ENCODE measurements at regions not wholly inside any gene's neighbourhood (a gene's known extent, or its start where the extent isn't known, plus 50 kb on each side); places are given as distances from the start of the nearest gene placed in this dataset.

GRCh38 chr3:5813521-5813920 is 626.0 kb downstream of the EDEM1 start:
- Histone ChIP-seq H2BK12ac (ENCODE audit: low read length) (no peak overlapping the region), H3K27me3 (ENCODE audit: control insufficient read depth in 3 of 3, insufficient read depth in 3 of 3, low read depth in 1 of 3, low read length in 3 of 3) (no peaks in the 10 kb centered on the region), H3K18ac (ENCODE audit: low read length) (no peak overlapping the region), H4K8ac (ENCODE audit: low read depth, low read length) (no peak overlapping the region), H3K4me1 (ENCODE audit: control insufficient read depth in 2 of 2, insufficient read depth in 1 of 2, low read depth in 1 of 2, low read length in 2 of 2) (peaks cover 0 to 8% of the 10 kb centered on the region in 2 donors), H3K36me3 (replicated peaks in 1 of 2; ENCODE audit: control insufficient read depth in 2 of 2, insufficient read depth in 2 of 2, low read length in 2 of 2) (no peaks in the 10 kb centered on the region), H3K9ac (ENCODE audit: low read depth, low read length, poor library complexity) (no peak overlapping the region), H3K4me2 (ENCODE audit: insufficient read depth, low read length, poor library complexity, severe bottlenecking) (no peak overlapping the region), H3K23ac (ENCODE audit: low read depth, low read length, poor library complexity) (no peak overlapping the region), H3K4me3 (ENCODE audit: low read length in 2 of 2) (no peak overlapping the region), H3K79me1 (ENCODE audit: low read depth, low read length) (no peaks in the 10 kb centered on the region), H2BK5ac (ENCODE audit: low read length) (no peak overlapping the region), H3K9me3 (replicated peaks in 1 of 2; ENCODE audit: control insufficient read depth in 2 of 2, insufficient read depth in 1 of 2, low read depth in 1 of 2, low read length in 2 of 2) (no peaks in the 10 kb centered on the region), H2BK120ac (ENCODE audit: low read depth, low read length) (no peak overlapping the region), H3K14ac (ENCODE audit: low read length) (no peak overlapping the region), H3K27ac (replicated peaks; ENCODE audit: low read length) (no peak overlapping the region), H2AFZ (ENCODE audit: low read length) (no peak overlapping the region), H4K91ac (ENCODE audit: low read depth, low read length, poor library complexity) (no peak overlapping the region), H2BK15ac (ENCODE audit: low read length) (no peak overlapping the region), H2AK5ac (ENCODE audit: low read depth, low read length) (no peak overlapping the region), H3K4ac (ENCODE audit: low read length) (no peak overlapping the region)
- DNase-seq (ENCODE audit: low spot score): no peak
- no CpG with 5 or more reads among the region's 2 CpGs for WGBS, 2 donors (ENCODE audit: extremely low coverage in 2 of 2, insufficient read length in 2 of 2, insufficient replicate concordance in 1 of 2)

GRCh38 chr3:5822843-5823242 is 635.3 kb downstream of the EDEM1 start:
- H3K79me1 ChIP-seq (ENCODE audit: low read depth, low read length): no peaks in the 10 kb centered on the region
- no peaks in the 10 kb centered on the region for H3K27me3 ChIP-seq (ENCODE audit: control insufficient read depth in 3 of 3, insufficient read depth in 3 of 3, low read depth in 1 of 3, low read length in 3 of 3)
- H3K4me1 ChIP-seq (ENCODE audit: control insufficient read depth in 2 of 2, insufficient read depth in 1 of 2, low read depth in 1 of 2, low read length in 2 of 2): no peaks in the 10 kb centered on the region
- H3K4ac ChIP-seq (ENCODE audit: low read length): no peak overlapping the region
- H2BK12ac ChIP-seq (ENCODE audit: low read length): no peak overlapping the region
- H3K27ac ChIP-seq (replicated peaks; ENCODE audit: low read length): no peak overlapping the region
- H2AK5ac ChIP-seq (ENCODE audit: low read depth, low read length): no peak overlapping the region
- H2AFZ ChIP-seq (ENCODE audit: low read length): no peak overlapping the region
- H3K18ac ChIP-seq (ENCODE audit: low read length): no peak overlapping the region
- DNase-seq (ENCODE audit: low spot score): no peak
- no peak overlapping the region for H4K8ac ChIP-seq (ENCODE audit: low read depth, low read length)
- no peak overlapping the region for H3K4me2 ChIP-seq (ENCODE audit: insufficient read depth, low read length, poor library complexity, severe bottlenecking)
- no peak overlapping the region for H3K14ac ChIP-seq (ENCODE audit: low read length)
- H3K9ac ChIP-seq (ENCODE audit: low read depth, low read length, poor library complexity): no peak overlapping the region
- H3K36me3 ChIP-seq (replicated peaks in 1 of 2; ENCODE audit: control insufficient read depth in 2 of 2, insufficient read depth in 2 of 2, low read length in 2 of 2): no peaks in the 10 kb centered on the region
- H2BK120ac ChIP-seq (ENCODE audit: low read depth, low read length): no peak overlapping the region
- no peak overlapping the region for H4K91ac ChIP-seq (ENCODE audit: low read depth, low read length, poor library complexity)
- H3K9me3 ChIP-seq (replicated peaks in 1 of 2; ENCODE audit: control insufficient read depth in 2 of 2, insufficient read depth in 1 of 2, low read depth in 1 of 2, low read length in 2 of 2): no peaks in the 10 kb centered on the region
- no peak overlapping the region for H2BK15ac ChIP-seq (ENCODE audit: low read length)
- H2BK5ac ChIP-seq (ENCODE audit: low read length): no peak overlapping the region
- no peak overlapping the region for H3K4me3 ChIP-seq (ENCODE audit: low read length in 2 of 2)
- no peak overlapping the region for H3K23ac ChIP-seq (ENCODE audit: low read depth, low read length, poor library complexity)

- no peaks in the 10 kb centered on the region for H3K36me3 ChIP-seq (replicated peaks in 1 of 2; ENCODE audit: control insufficient read depth in 2 of 2, insufficient read depth in 2 of 2, low read length in 2 of 2)
Observed at GRCh38 chr3:5826467-5826866, 639.0 kb downstream of the EDEM1 start.

GRCh38 chr3:5828251-5828650 is 640.7 kb downstream of the EDEM1 start:
- Histone ChIP-seq H3K9me3 (replicated peaks in 1 of 2; ENCODE audit: control insufficient read depth in 2 of 2, insufficient read depth in 1 of 2, low read depth in 1 of 2, low read length in 2 of 2) (no peaks in the 10 kb centered on the region), H3K27ac (replicated peaks; ENCODE audit: low read length) (no peak overlapping the region), H3K4me2 (ENCODE audit: insufficient read depth, low read length, poor library complexity, severe bottlenecking) (no peak overlapping the region), H2BK15ac (ENCODE audit: low read length) (no peak overlapping the region), H2BK120ac (ENCODE audit: low read depth, low read length) (no peak overlapping the region), H2BK5ac (ENCODE audit: low read length) (no peak overlapping the region), H3K18ac (ENCODE audit: low read length) (no peak overlapping the region), H4K91ac (ENCODE audit: low read depth, low read length, poor library complexity) (no peak overlapping the region), H3K14ac (ENCODE audit: low read length) (no peak overlapping the region), H2AFZ (ENCODE audit: low read length) (no peak overlapping the region), H4K8ac (ENCODE audit: low read depth, low read length) (no peak overlapping the region), H3K23ac (ENCODE audit: low read depth, low read length, poor library complexity) (no peak overlapping the region), H3K9ac (ENCODE audit: low read depth, low read length, poor library complexity) (no peak overlapping the region), H2BK12ac (ENCODE audit: low read length) (no peak overlapping the region), H3K79me1 (ENCODE audit: low read depth, low read length) (no peaks in the 10 kb centered on the region), H3K36me3 (replicated peaks in 1 of 2; ENCODE audit: control insufficient read depth in 2 of 2, insufficient read depth in 2 of 2, low read length in 2 of 2) (no peaks in the 10 kb centered on the region), H3K4me1 (ENCODE audit: control insufficient read depth in 2 of 2, insufficient read depth in 1 of 2, low read depth in 1 of 2, low read length in 2 of 2) (no peaks in the 10 kb centered on the region), H3K27me3 (ENCODE audit: control insufficient read depth in 3 of 3, insufficient read depth in 3 of 3, low read depth in 1 of 3, low read length in 3 of 3) (no peaks in the 10 kb centered on the region), H2AK5ac (ENCODE audit: low read depth, low read length) (no peak overlapping the region), H3K4me3 (ENCODE audit: low read length in 2 of 2) (no peak overlapping the region), H3K4ac (ENCODE audit: low read length) (no peak overlapping the region)
- DNase-seq (ENCODE audit: low spot score): no peak
- WGBS, 2 donors (ENCODE audit: extremely low coverage in 2 of 2, insufficient read length in 2 of 2, insufficient replicate concordance in 1 of 2): no CpG with 5 or more reads among the region's 2 CpGs

More at GRCh38 chr3:5826467-5826866, 639.0 kb downstream of the EDEM1 start:
- Histone ChIP-seq H2BK5ac (ENCODE audit: low read length) (no peak overlapping the region), H3K4me1 (ENCODE audit: control insufficient read depth in 2 of 2, insufficient read depth in 1 of 2, low read depth in 1 of 2, low read length in 2 of 2) (no peaks in the 10 kb centered on the region), H3K14ac (ENCODE audit: low read length) (no peak overlapping the region), H3K18ac (ENCODE audit: low read length) (no peak overlapping the region), H3K4me2 (ENCODE audit: insufficient read depth, low read length, poor library complexity, severe bottlenecking) (no peak overlapping the region), H2BK12ac (ENCODE audit: low read length) (no peak overlapping the region), H2AFZ (ENCODE audit: low read length) (no peak overlapping the region), H2BK15ac (ENCODE audit: low read length) (no peak overlapping the region), H3K4me3 (ENCODE audit: low read length in 2 of 2) (no peak overlapping the region), H3K27me3 (ENCODE audit: control insufficient read depth in 3 of 3, insufficient read depth in 3 of 3, low read depth in 1 of 3, low read length in 3 of 3) (no peaks in the 10 kb centered on the region), H2AK5ac (ENCODE audit: low read depth, low read length) (no peak overlapping the region), H3K9ac (ENCODE audit: low read depth, low read length, poor library complexity) (no peak overlapping the region), H3K27ac (replicated peaks; ENCODE audit: low read length) (no peak overlapping the region), H3K9me3 (replicated peaks in 1 of 2; ENCODE audit: control insufficient read depth in 2 of 2, insufficient read depth in 1 of 2, low read depth in 1 of 2, low read length in 2 of 2) (no peaks in the 10 kb centered on the region), H4K8ac (ENCODE audit: low read depth, low read length) (no peak overlapping the region), H3K79me1 (ENCODE audit: low read depth, low read length) (no peaks in the 10 kb centered on the region), H2BK120ac (ENCODE audit: low read depth, low read length) (no peak overlapping the region), H3K4ac (ENCODE audit: low read length) (no peak overlapping the region), H3K23ac (ENCODE audit: low read depth, low read length, poor library complexity) (no peak overlapping the region), H4K91ac (ENCODE audit: low read depth, low read length, poor library complexity) (no peak overlapping the region)
- WGBS, 2 donors (ENCODE audit: extremely low coverage in 2 of 2, insufficient read length in 2 of 2, insufficient replicate concordance in 1 of 2): no CpG with 5 or more reads among the region's 2 CpGs
- no peak for DNase-seq (ENCODE audit: low spot score)
